ENCODE measurements at regions not wholly inside any gene's neighbourhood (a gene's known extent, or its start where the extent isn't known, plus 50 kb on each side); places are given as distances from the start of the nearest gene placed in this dataset.
"Not testable (repeated sequence)": the region's sequence is repeated elsewhere in the genome, so short reads cannot be mapped to it uniquely, and the experiment has no call there.

GRCh38 chr3:195996314-195996713 is 85.6 kb downstream of the TFRC start:
- TF ChIP-seq POLR2A (IDR thresholded peaks at IDR 0.05; ENCODE audit: low read length); GATA1 (IDR thresholded peaks at IDR 0.05; ENCODE audit: low read depth, low read length): not testable (repeated sequence)

All from erythroblast (primary cell).